Gastrocnemius medialis (tissue), 4 donors: ENCODE measurements at regions not wholly inside any gene's neighbourhood (a gene's known extent, or its start where the extent isn't known, plus 50 kb on each side); places are given as distances from the start of the nearest gene placed in this dataset.

Experiments
- POLR2A ChIP-seq, 2 donors: fragments of 450-650 bp; IDR thresholded peaks; one replicate each; pipeline ENCODE4 v1.6.1; 2017; ENCODE audit warnings: antibody characterized with exemption in 2 of 2, mild to moderate bottlenecking in 2 of 2, moderate library complexity in 2 of 2
- TF ChIP-seq, protein P1 (sequence below), 5 experiments: fragments of 450-650 bp in 3 of 5; fragments of 200-600 bp in 2 of 5; sonication (generic) in 2 of 5; IDR thresholded peaks in 4 of 5; conservative IDR thresholded peaks in 1 of 5; 1 replicate in 4 of 5; 2 replicates in 1 of 5; pipeline ENCODE4 v1.5.1; 2016 to 2019; ENCODE audit warnings: antibody characterized with exemption in 5 of 5, mild to moderate bottlenecking in 3 of 5, moderate library complexity in 3 of 5

DNA sequence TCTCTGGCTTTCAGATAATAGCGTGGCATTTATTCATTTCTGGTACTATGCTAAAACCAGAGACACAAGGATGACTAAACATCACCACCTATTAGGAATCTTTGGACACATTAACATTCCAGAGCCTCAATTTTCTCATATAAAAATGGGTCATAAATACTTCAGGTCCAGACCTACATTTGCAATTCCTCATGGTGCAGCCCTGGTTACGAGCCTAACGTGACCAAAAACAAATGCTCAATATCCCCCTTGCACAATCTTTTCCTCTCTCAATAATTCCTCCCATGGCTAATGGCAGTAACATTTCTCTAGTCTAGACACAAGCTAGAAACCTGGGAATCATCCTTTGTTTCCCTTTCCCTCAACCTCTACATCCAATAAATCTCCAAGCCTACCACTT is 112.8 kb upstream of the NABP1 start:
- no peak for TF ChIP-seq POLR2A (IDR thresholded peaks at IDR 0.05)
- TF ChIP-seq, protein P1, sequence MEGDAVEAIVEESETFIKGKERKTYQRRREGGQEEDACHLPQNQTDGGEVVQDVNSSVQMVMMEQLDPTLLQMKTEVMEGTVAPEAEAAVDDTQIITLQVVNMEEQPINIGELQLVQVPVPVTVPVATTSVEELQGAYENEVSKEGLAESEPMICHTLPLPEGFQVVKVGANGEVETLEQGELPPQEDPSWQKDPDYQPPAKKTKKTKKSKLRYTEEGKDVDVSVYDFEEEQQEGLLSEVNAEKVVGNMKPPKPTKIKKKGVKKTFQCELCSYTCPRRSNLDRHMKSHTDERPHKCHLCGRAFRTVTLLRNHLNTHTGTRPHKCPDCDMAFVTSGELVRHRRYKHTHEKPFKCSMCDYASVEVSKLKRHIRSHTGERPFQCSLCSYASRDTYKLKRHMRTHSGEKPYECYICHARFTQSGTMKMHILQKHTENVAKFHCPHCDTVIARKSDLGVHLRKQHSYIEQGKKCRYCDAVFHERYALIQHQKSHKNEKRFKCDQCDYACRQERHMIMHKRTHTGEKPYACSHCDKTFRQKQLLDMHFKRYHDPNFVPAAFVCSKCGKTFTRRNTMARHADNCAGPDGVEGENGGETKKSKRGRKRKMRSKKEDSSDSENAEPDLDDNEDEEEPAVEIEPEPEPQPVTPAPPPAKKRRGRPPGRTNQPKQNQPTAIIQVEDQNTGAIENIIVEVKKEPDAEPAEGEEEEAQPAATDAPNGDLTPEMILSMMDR (IDR thresholded peaks at IDR 0.05 in 4 of 5, conservative IDR thresholded peaks at IDR 0.05 in 1 of 5): no peak
